T-helper 2 cell (primary cell): ENCODE measurements at regions not wholly inside any gene's neighbourhood (a gene's known extent, or its start where the extent isn't known, plus 50 kb on each side); places are given as distances from the start of the nearest gene placed in this dataset.
"Not testable (repeated sequence)": the region's sequence is repeated elsewhere in the genome, so short reads cannot be mapped to it uniquely, and the experiment has no call there.

ENCODE experiments used
- DNase-seq, 5 experiments: peaks; one replicate each; pipeline versions ENCODE4 v3.0.0 to v3.0.0-alpha.2; 2012 to 2022

DNA sequence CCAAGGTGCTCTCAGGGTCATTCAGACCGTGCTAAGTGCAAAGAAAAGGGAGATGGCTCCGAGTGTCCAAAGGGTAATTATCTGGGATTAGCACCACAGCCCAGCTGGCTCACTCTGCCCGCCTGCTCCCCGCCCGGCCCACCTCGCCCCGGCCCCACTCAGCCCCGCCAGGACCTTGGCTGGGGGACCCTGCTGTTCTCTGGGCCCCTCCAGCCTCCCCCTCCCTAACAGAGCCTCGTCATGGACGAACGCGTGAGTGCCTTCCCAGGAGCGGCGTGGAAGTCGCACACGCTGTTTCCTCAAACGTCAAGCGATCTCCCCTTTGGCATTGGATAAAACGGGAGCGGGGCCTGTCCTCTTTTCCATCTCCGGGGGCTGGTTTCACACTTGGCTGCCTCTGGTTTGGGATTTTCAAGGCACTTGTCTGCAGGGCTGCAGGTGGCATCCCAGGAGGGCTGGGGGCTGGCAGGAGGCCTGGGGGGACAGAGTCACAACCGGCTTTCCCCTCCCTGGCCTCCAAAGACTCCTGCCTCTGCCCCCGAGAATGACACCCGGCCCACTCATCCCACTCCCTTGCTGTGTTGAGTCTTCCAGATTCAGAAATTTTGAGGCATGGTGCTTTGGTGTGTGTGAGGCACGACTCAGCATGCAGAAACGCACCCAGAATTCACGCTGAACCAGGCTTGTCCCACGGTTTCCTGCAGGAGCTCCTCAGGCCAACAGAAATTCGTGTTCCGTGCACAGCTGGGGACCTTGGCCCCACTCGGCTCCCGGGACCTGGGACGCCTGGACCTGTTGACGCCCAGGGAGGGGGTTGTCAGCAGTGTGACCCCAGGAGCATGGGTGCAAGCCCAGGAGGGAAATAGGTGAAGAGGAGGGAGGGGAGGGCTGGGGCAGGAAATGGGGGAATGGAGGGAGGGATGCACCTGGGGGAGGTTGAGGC, 110.0 kb downstream of the PDGFA start:
- peak in 1 of 5 experiments; percentile 3 for DNase-seq

DNA sequence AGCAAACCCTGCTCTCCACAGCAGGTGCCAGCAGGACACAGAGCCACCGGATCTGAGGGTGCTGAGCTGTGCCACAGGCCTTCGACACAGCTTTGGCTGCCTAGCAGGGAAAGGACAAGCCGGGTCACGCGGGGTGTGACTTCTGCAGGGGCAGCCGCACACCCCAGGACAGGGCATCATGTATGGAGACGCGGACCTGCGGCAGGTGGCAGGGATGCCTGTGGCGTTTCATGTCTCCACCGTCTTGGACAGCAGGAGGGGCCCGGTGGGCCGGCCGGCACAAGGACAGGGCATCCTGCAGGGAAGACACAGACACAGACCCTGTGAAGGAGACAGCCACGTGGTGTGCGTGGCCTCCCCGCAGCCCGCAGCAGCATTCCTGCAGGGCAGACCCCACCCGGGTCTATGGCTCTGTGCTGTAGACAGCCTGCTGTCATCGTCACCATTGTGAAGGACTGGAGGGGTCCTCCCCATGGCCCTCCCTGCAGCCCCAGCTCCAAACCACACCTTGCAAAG, 109.2 kb downstream of the PDGFA start:
- DNase-seq: peak in 1 of 5 experiments; percentile 8

DNA sequence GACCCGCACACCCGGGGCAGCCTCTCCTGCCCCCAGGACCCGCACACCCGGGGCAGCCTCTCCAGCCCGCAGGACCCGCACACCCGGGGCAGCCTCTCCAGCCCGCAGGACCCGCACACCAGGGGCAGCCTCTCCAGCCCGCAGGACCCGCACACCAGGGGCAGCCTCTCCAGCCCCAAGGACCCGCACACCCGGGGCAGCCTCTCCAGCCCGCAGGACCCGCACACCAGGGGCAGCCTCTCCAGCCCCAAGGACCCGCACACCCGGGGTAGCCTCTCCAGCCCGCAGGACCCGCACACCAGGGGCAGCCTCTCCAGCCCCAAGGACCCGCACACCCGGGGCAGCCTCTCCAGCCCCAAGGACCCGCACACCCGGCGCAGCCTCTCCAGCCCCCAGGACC, 108.5 kb downstream of the PDGFA start:
- DNase-seq: not testable (repeated sequence)

DNA sequence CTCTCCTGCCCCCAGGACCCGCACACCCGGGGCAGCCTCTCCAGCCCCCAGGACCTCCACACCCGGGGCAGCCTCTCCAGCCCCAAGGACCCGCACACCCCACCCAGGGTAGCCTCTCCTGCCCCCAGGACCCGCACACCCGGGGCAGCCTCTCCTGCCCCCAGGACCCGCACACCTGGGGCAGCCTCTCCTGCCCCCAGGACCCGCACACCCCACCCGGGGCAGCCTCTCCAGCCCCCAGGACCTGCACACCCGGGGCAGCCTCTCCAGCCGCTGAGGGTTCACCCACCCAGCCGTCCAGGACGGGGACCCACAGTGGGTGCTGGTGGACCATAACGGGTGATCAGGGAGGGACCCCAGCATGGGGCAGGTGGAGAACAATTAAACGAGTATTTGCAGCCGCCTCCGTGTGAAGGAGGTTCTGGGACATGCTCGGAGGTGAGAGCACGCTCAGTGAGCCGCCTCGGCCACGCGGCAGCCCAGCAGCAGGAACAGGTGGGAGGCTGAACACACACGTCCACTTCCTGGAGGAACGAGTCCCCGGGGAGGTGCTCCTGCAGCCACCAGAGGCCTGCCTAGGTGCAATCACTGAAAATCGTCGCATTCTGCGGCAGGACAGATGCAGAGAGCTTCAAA, 107.9 kb downstream of the PDGFA start:
- peak in 1 of 5 experiments; percentile 3 for DNase-seq

DNA sequence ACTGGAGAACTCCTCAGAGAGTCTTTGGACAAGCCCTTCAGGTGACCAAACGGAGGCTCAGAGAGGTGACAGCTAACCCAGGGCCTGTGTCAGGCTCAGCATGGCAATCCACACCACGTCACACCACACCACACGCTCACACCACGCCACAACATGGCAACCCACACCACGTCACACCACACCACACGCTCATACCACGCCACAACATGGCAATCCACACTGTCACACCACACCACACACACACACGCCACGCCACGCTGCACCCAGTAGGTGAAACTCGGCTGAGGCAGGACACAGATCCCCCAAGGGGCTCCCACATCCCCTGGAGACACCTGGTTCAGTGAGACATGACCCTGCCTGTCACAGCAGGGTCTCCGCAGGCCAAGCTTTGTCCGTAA, 107.3 kb downstream of the PDGFA start:
- peak in 1 of 5 experiments; percentile 4 for DNase-seq

DNA sequence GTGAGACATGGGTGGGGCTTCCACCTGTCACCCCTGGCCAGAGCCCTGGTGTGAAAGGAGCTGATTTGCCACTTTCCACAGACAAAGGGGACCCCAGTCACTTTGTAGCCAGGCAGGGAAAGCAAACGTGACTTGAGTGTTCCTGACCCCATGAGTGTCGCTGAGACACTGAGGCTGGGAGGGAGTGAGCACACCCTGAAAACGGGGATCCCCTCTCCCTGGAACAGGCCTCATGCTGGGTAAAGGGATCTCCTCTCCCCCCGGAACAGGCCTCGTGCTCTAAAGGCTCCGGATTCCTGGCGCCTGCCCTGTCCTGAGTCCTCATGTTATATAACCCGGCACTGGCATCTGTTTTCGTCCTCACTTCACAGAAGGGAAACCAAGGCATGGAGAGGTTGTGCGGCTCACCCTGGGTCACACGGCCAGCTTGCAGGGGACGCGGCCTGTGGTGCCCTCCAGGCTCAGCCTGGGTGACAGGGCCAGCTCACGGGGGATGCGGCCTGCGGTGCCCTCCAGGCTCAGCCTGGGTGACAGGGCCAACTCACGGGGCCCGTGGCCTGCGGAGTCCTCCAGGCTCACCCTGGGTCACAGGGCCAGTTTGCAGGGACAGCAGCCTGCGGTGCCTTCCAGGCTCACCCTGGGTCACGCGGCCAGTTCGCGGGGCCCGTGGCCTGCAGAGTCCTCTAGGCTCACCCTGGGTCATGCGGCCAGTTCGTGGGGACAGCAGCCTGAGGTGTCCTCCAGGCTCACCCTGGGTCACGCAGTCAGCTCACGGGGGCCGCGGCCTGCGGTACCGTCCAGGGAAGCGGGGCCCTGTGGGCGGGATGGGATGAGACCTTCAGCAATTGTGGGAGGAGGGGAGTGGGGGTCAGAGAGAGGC, 104.7 kb downstream of the PDGFA start:
- DNase-seq: peak in 1 of 5 experiments; percentile 5

DNA sequence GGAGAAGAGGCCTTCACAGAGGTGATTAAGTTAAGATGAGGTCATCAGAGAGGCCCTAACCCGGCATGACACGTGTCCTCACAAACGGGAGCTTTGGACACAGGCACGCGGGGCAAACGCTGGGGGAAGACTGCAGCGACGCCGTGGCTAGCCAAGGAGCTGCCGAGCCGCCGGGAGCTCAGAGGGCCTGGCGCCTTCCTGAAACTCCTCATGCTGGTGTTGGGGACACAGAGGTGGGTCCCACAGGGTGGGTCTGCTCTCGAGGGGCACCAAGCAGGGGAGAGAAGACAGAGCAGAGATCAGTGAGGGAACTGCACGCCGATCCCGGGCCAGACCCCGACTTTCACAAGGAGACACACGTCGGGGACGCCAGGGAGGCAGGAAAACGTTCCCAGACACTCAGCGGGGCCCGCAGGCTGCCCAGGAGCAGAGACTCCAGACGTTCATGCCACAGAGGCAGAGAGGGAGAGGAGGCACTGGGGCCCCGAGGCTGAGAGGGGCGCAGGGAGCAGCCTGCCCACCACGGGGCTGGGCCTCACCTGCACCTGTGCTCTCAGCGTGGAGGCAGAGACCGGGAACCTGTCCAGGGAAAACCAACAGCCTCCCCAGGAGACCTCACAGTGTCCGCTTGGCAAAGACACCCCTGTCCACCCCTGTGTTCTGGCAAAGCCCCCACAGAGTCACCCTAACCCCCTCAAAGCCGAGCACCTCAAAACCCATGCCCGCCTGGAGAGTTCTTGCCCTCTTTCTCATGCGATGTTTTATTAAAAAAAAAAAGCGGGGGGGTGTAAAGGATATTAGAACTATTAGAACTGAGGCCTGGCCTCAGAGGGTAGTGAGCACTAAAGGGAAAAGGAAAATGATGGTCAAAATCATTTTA, 103.8 kb downstream of the PDGFA start:
- peak in 1 of 5 experiments; percentile 3 for DNase-seq

DNA sequence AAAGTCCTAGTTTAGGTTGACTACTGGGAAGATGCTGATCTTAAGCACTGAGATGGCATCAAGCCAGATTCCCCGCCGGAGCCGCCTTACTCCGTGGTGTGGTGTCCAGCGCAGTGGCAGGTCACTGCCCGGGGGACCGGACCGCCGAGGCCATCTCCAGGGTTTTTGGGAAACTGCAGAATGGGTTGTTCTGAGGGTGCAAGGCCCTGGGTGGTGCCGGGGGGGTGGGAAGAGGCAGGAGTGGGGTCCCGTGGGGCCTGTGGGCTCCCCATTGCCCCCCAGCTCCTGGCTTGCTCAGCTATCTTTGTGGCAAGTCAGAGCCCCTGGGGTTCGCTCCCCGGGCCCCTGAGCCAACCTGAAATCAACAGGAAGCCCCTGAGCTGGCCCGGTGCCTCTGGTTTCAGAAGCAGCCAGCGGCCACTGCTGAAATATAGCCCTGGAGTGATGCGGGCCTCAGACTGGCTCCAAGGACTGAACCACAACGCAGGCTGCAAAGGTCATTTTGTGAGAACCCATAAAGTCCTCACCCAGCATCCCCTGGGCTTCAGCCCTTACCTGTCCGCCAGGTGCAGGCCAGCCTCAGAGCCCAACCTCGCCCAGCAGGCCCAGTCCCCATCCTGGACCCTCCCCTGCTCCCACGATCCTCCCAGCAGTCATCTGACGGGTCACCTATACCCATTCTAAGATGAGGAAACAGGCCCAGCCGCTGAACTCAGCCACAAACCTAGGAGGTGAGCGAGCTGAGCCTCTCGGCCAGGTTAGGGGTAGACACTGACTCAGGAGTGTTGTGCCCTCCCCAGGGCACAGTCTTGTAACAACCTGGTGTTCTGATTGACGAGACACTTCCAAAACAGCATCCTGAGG, 102.7 kb downstream of the PDGFA start:
- peak in 1 of 5 experiments; percentile 1 for DNase-seq

DNA sequence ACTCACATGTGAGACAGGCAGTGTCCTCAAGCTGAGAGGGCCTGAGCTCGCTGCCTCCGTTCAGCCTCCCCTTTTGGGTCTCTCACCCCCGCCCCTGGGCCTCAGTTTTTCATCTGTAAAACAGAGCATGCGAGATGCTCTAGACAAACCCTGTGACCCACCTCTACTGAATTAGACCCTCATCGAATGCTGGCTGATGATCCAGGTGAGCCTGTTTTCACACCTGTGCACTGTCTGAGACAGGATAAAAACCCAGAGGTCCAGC, 102.1 kb downstream of the PDGFA start:
- no peak for DNase-seq

DNA sequence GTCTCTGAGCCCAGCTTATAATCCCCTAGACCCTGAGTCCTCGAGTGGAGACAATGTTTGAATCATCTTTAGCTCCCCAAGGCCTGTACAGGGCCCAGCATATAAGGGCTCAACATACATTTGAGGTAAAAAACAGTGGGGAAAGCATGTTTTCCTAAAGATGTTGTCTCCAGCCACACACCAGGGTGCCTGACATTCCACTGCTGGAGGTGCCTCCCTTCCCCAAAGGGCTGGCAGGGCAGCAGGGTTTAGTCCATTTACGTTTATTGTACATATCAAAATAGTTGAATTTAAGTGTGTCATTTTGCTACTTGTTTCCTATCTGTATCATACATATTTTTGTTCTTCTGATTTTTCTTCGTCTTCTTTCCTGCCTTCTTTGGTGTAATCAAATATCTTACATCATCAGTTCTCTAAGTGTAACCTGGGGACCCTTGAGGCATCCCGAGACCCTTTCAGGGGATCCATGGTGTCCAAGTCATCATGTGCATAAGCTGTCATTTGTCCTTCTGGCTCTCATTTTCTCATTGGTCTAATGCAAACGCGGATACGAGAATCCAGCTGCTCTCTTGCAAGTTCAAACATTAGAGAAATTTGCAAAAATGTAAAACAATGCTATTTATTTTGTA, 101.6 kb downstream of the PDGFA start:
- no peak for DNase-seq

DNA sequence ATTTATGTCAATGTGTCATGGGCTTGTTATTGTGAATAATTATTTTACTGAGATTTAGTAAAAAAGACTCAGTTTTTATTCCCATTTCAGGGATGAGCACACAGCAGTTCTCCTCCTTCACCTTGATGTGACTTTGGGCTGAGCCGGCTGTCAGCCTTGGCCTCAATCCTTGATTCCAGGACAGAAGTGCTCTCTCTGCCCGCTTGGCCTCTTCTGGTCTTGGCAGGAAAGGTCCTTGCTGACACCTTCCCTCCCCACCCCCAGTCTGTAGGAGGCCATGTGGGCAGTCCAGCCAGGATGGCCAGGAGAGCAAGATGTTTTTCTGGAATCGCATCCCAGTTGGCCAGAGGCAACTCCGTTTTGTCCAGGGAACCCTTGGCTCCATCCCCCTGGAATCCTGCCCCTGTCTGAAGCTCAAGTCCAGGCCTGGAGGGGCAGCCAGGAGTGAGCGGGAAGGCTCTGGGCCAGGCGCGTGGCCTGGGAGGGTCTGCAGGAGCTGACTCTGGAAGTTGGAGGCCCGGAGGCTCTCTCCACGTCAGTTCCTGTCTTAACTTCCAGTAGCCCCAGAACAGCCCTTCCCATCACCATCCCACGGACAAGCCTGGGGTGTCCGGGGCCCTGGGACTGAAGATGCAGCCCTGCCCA, 100.9 kb downstream of the PDGFA start:
- peak in 1 of 5 experiments; percentile 2 for DNase-seq

DNA sequence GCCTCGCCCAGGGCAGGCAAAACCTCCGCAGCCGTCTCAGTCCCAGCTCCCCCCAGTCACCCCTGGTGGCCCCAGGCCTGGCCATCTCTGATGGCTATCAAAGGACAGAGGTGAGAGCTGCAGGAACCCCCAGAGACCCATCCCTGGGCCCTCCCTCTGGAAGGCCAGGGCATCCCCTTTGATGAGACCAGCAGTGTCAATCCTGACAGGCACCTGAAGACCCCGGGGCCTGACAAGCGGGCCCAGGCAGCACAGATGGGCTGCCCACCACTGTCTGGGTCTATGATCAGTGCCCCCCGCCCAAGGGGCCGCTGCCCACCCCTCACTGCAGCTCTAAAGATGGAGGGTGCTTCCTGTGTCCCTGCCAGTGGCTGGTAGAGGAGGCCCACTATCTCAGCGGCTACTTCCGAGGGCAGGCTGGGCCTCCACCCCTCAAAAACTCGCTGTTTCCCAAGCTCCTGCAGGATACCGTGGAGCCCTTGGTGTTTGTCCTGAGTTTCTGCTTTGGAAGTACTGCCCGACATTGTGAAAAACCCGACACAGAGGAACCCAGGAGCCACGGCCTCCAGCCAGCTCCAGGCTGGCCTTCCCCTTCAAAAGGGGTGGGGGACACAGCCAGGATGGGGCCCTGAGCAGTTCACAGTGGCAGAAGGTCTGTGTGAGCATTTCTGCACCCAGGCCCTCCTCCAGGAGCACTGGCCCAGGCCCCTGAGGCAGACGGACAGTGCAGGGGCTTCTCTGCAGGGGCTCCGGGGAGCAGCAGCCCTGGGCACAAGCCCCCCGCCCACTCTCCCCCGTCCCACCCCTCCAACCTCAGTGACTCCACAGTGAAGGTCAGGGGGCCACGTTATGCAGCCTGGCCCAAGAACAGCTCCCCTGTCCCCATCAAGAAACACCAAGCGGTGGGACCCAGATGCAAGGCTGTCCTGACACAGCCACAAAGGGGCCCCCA, 99.2 kb downstream of the PDGFA start:
- no peak for DNase-seq

DNA sequence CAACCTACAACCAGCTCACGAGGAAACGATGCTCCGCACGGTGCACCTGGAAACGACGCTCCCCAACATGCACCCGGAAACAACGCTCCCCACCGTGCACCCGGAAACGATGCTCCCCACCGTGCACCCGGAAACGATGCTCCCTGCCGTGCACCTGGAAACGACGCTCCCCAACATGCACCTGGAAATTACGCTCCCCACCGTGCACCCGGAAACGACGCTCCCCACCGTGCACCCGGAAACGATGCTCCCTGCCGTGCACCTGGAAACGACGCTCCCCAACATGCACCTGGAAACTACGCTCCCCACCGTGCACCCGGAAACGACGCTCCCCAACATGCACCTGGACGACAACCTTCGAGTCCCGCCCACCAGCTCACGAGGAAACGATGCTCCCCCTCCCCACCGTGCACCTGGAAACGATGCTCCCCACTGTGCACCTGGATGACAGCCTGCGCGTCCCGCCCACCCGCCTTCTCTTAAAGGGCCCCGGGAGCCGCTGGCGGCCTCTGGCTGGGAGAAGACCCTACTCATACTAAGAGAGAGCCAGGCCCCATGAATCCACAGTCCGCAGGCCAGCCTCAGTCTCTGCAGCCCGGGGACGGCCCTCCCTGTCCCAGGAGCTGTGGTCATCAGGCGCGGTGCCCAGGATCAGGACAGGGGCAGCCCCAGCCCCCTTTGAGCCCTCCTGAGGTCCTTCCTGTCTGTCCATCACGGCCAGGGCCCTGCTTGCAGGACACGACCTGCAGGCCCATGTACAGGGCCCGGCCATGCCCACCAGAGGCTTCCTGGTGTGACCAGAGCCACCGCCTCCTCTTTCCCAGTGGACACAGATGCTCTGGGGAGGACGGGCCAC, 98.3 kb downstream of the PDGFA start:
- peak in 1 of 5 experiments; percentile 13 for DNase-seq

DNA sequence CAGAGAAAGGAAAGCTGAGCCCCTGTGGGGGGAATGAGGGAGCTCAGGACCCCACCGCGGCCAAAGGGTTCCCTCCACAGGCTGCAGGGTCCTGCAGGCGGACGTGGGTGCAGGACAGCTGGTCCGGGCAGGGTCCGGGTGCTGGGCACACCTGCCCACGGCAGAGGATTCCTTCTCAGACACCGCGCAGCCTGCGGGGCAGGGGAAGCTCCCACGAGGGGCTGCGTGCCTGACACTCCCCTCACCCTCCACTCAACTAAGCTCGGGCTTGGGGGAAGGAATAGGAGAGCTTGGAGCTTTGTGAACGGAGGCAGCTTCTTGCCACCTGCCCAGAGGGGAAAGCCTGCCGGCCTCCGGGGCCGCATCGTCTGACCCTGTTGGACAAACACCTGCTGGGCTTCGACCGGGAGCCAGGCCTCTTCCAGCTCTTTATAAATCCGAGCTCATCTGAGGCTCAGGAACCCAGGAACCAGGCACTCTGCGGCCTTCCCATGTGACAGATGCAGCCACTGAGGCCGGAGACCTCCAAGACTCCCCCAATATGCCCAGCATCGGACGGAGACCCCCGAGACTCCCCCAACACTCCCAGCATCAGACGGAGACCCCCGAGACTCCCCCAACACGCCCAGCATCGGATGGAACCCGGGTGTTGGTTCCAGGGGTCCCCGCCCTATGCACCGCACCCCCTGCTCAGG, 97.3 kb downstream of the PDGFA start:
- DNase-seq: no peak

DNA sequence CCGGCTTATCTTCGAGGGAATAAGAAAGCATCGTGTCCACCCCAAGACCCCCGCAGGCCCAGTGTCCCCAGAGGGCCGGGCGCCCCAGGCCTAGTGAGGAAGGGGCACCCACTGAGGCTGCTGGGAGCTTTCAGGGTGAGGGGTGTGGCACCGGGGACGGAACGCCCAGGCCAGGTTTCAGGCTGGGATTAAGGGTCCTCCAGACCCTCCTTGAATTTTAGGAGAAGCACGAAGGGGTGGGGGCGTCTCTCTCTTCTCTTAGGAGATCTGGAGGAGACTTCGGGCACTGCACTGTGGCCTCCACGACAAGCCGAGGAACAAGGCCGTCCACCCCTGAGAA, 96.8 kb downstream of the PDGFA start:
- no peak for DNase-seq

DNA sequence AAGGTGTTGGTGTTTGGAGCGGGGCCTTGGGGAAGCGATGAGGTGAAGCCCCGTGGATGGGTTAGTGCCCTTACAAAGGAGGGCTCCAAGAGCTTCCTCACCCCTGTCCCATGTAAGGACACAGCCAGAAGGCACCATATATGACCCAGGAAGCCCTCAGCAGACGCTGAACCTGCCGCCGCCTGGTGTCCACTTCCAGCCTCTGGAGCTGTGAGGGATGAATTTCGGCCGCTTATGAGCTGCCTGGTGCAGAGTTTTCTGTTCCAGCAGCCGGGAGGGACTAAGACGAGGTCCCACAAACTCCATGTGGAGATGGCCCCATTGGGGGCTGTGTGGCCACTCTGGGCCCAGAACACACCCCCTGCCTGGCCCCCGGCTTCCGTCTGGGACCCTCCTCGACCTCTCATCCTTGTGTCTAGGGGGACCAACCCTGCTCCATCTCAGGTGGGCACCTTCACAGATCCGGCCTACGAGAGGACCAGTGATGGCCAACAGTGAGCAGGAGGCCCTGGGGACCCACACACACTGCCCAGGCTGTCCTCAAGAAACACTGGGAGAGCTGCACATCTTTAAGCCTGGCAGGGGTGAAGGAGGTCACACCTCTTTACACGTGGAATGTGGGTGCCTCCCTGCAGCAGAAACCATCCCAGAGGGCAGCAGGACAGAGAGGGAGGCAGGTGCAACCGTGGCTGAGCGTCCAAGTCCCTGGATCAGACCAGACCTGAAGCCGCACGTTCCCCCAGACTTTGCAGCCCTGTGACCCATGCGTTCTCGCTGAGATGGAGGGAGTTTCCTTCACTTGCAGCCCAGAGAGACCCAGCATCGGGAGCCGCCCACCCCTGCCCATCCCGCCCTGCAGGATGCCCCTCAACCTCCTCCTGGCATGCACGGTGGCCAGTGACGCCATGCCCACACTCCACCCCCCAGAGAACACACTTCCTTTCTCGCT, 96.1 kb downstream of the PDGFA start:
- no peak for DNase-seq
